GM23338 (cell line): ENCODE measurements at regions not wholly inside any gene's neighbourhood (a gene's known extent, or its start where the extent isn't known, plus 50 kb on each side); places are given as distances from the start of the nearest gene placed in this dataset.

ENCODE experiments used
- ATAC-seq: fragments of 200-7000 bp; cut with Tn5 transposase; 3 replicates; pipeline ENCODE4 v1.9.1; 2020
- DNase-seq: peaks from one replicate; pipeline ENCODE4 v3.0.0-alpha.2; 2015; ENCODE audit warnings: low spot score
- H2AFZ ChIP-seq: fragments of 200-600 bp; sonication (generic); 2 replicates; pipeline ENCODE4 v1.8.0; 2016; ENCODE audit warnings: antibody characterized with exemption, mild to moderate bottlenecking, moderate library complexity
- H3F3A ChIP-seq: fragments of 200-600 bp; sonication (generic); replicated peaks from 2 replicates; pipeline ENCODE4 v1.8.0; 2017; ENCODE audit warnings: antibody characterized with exemption, mixed run types, low read depth
- H3K27ac ChIP-seq: fragments of 200-600 bp; sonication (generic); 2 replicates; pipeline ENCODE4 v1.6.1; 2016; ENCODE audit warnings: low read depth
- H3K27me3 ChIP-seq: fragments of 200-600 bp; sonication (generic); 2 replicates; pipeline ENCODE4 v1.8.0; 2016; ENCODE audit warnings: mild to moderate bottlenecking, mixed run types, moderate library complexity; ENCODE audit not compliant: insufficient read depth
- H3K36me3 ChIP-seq: fragments of 200-600 bp; sonication (generic); 2 replicates; pipeline ENCODE4 v1.8.0; 2016; ENCODE audit warnings: mild to moderate bottlenecking; ENCODE audit not compliant: insufficient read depth
- H3K4me1 ChIP-seq: fragments of 200-600 bp; sonication (generic); 2 replicates; pipeline ENCODE4 v1.8.0; 2016; ENCODE audit warnings: mild to moderate bottlenecking, moderate library complexity; ENCODE audit not compliant: insufficient read depth
- H3K4me2 ChIP-seq: fragments of 200-600 bp; sonication (generic); 2 replicates; pipeline ENCODE4 v1.7.1; 2017; ENCODE audit warnings: mixed run types
- H3K4me3 ChIP-seq: fragments of 200-600 bp; sonication (generic); 2 replicates; pipeline ENCODE4 v1.6.1; 2016; ENCODE audit warnings: mixed run types
- H3K79me2 ChIP-seq: fragments of 200-600 bp; sonication (generic); replicated peaks from 2 replicates; pipeline ENCODE4 v1.8.0; 2017; ENCODE audit warnings: mild to moderate bottlenecking; ENCODE audit not compliant: insufficient read depth
- H3K9me2 ChIP-seq: fragments of 200-600 bp; sonication (generic); 2 replicates; pipeline ENCODE4 v1.8.0; 2017; ENCODE audit not compliant: insufficient read depth
- H4K20me1 ChIP-seq: fragments of 200-600 bp; sonication (generic); replicated peaks from 2 replicates; pipeline ENCODE4 v1.8.0; 2017; ENCODE audit warnings: mild to moderate bottlenecking; ENCODE audit not compliant: insufficient read depth
- H3K27ac Mint-ChIP-seq: 2 replicates; pipeline ENCODE4 v1.8.0; 2020; ENCODE audit warnings: inconsistent platforms, mild to moderate bottlenecking, moderate library complexity, mixed read lengths
- H3K27me3 Mint-ChIP-seq: 3 replicates; pipeline ENCODE4 v1.8.0; 2022; ENCODE audit warnings: low read depth, mild to moderate bottlenecking, moderate library complexity, mixed read lengths, inconsistent platforms; ENCODE audit not compliant: insufficient read depth, poor library complexity
- H3K36me3 Mint-ChIP-seq: 3 replicates; pipeline ENCODE4 v1.8.0; 2021; ENCODE audit warnings: low read depth, mild to moderate bottlenecking, inconsistent platforms, moderate library complexity, mixed read lengths
- H3K4me1 Mint-ChIP-seq: 3 replicates; pipeline ENCODE4 v1.8.0; 2020; ENCODE audit warnings: mild to moderate bottlenecking, inconsistent platforms, mixed read lengths
- H3K4me3 Mint-ChIP-seq: 3 replicates; pipeline ENCODE4 v1.8.0; 2021; ENCODE audit warnings: moderate library complexity, mild to moderate bottlenecking, inconsistent platforms, mixed read lengths
- H3K9me3 Mint-ChIP-seq: 3 replicates; pipeline ENCODE4 v1.8.0; 2020; ENCODE audit warnings: moderate library complexity, mild to moderate bottlenecking, inconsistent platforms, mixed read lengths
- CREB1 ChIP-seq: fragments of 250-450 bp; sonication (Bioruptor Pico); IDR thresholded peaks from 2 replicates; pipeline ENCODE4 v1.5.0; 2020; ENCODE audit warnings: low read depth, mild to moderate bottlenecking, moderate library complexity
- CTCF ChIP-seq, 2 experiments: fragments of 200-600 bp in 1 of 2; sonication (generic) in 1 of 2; conservative IDR thresholded peaks; 2 replicates each; pipeline versions ENCODE4 v1.5.1 to v1.6.1; 2016 to 2017; ENCODE audit warnings: antibody characterized with exemption in 2 of 2, low read depth in 2 of 2, mild to moderate bottlenecking in 2 of 2, moderate library complexity in 1 of 2
- ETS1 ChIP-seq: IDR thresholded peaks from 2 replicates; pipeline ENCODE4 v1.6.1; 2016; ENCODE audit warnings: antibody characterized with exemption
- EZH2 ChIP-seq: fragments of 200-600 bp; sonication (generic); IDR thresholded peaks from one replicate; pipeline ENCODE4 v1.8.0; 2017; ENCODE audit warnings: antibody characterized with exemption, mild to moderate bottlenecking, low read depth; ENCODE audit not compliant: unreplicated experiment
- EZH2phosphoT487 ChIP-seq: fragments of 200-600 bp; sonication (generic); IDR thresholded peaks from one replicate; pipeline ENCODE4 v1.8.1; 2018; ENCODE audit warnings: antibody characterized with exemption; ENCODE audit not compliant: unreplicated experiment
- JUNB ChIP-seq: IDR thresholded peaks from one replicate; pipeline ENCODE4 v1.6.1; 2016; ENCODE audit warnings: antibody characterized with exemption; ENCODE audit not compliant: unreplicated experiment
- NANOG ChIP-seq: IDR thresholded peaks from 2 replicates; pipeline ENCODE4 v1.6.1; 2016; ENCODE audit warnings: antibody characterized with exemption, borderline replicate concordance
- POLR2AphosphoS5 ChIP-seq: IDR thresholded peaks from 2 replicates; pipeline ENCODE4 v1.6.1; 2016; ENCODE audit warnings: antibody characterized with exemption, low read depth
- REST ChIP-seq: IDR thresholded peaks from one replicate; pipeline ENCODE4 v1.6.1; 2018; ENCODE audit warnings: antibody characterized with exemption; ENCODE audit not compliant: unreplicated experiment
- STAT1 ChIP-seq: IDR thresholded peaks from one replicate; pipeline ENCODE4 v1.6.1; 2016; ENCODE audit warnings: antibody characterized with exemption; ENCODE audit not compliant: unreplicated experiment
- ZNF114 ChIP-seq: fragments of 250-450 bp; sonication (Bioruptor Pico); IDR thresholded peaks from 2 replicates; pipeline ENCODE4 v1.5.0; 2020; ENCODE audit warnings: mild to moderate bottlenecking, moderate library complexity
- ZNF331 ChIP-seq: fragments of 250-450 bp; sonication (Bioruptor Pico); IDR thresholded peaks from 2 replicates; pipeline ENCODE4 v1.5.0; 2020; ENCODE audit warnings: low read depth, mild to moderate bottlenecking, moderate library complexity
- ZNF462 ChIP-seq: fragments of 250-450 bp; sonication (Bioruptor Pico); IDR thresholded peaks from 2 replicates; pipeline ENCODE4 v1.5.0; 2020; ENCODE audit warnings: mild to moderate bottlenecking, moderate library complexity

DNA sequence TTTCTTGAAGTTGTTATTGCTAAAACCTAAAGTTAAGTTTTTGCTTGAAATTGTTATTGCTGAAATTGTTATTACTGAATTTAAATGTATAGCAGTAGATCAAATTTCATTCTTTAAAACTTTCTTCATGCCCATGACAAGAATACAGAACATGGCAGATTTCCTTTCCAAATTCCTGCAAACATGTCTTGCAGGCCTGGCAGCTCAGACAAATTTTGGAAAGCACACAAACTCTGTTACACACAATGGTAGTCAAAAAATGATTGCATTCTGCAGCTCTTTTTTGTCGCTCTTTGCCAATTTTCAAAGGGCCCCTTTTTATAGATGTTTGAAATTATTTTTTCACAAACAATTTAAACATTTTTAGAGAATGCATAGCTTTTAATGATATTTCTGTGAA lies 1292.3 kb upstream of the B3GALT2 start:
- no peaks in the 10 kb centered on the region for H3K4me1 Mint-ChIP-seq
- no peak overlapping the region for H2AFZ ChIP-seq

More for the DNA sequence above, 1292.3 kb upstream of the B3GALT2 start:
- H3K27ac Mint-ChIP-seq = no peak overlapping the region
- no peaks in the 10 kb centered on the region for H3K9me3 Mint-ChIP-seq
- no peak overlapping the region for H3K27ac ChIP-seq
- H4K20me1 ChIP-seq = no peaks in the 10 kb centered on the region
- no peaks in the 10 kb centered on the region for H3K4me1 ChIP-seq
- no peak overlapping the region for H3K4me3 ChIP-seq
- H3K4me3 Mint-ChIP-seq = no peak overlapping the region
- H3F3A ChIP-seq = no peaks in the 10 kb centered on the region
- H3K4me2 ChIP-seq = no peak overlapping the region
- H3K36me3 Mint-ChIP-seq = no peaks in the 10 kb centered on the region
- no peak for ATAC-seq
- no peaks in the 10 kb centered on the region for H3K27me3 ChIP-seq
- H3K9me2 ChIP-seq = no peaks in the 10 kb centered on the region
- H3K36me3 ChIP-seq = no peaks in the 10 kb centered on the region
- no peak for TF ChIP-seq ZNF114 (CRISPR knock-in tag)
- TF ChIP-seq CTCF (conservative IDR thresholded peaks at IDR 0.05; ENCODE audit: low read depth in 2 of 2) = no peak
- no peak for TF ChIP-seq POLR2AphosphoS5
- TF ChIP-seq ZNF331 (CRISPR knock-in tag) = no peak
- TF ChIP-seq REST = no peak
- TF ChIP-seq CREB1 (CRISPR knock-in tag) = no peak
- no peak for TF ChIP-seq ZNF462 (CRISPR knock-in tag)
- no peak for TF ChIP-seq JUNB
- no peak for TF ChIP-seq STAT1
- TF ChIP-seq NANOG = no peak
- TF ChIP-seq ETS1 = no peak
- no peak for TF ChIP-seq EZH2
- TF ChIP-seq EZH2phosphoT487 = no peak
- H3K79me2 ChIP-seq = no peaks in the 10 kb centered on the region
- DNase-seq = no peak
- no peaks in the 10 kb centered on the region for H3K27me3 Mint-ChIP-seq
